Mesenchymal stem cell (in vitro differentiated cells and primary cell): ENCODE measurements at regions not wholly inside any gene's neighbourhood (a gene's known extent, or its start where the extent isn't known, plus 50 kb on each side); places are given as distances from the start of the nearest gene placed in this dataset.
A peak's percentile ranks its signal among the peaks of the same experiment; 100 is the strongest.

Experiments used
- DNase-seq: peaks from one replicate; pipeline ENCODE4 v3.0.0-alpha.2; 2013
- H2AFZ ChIP-seq: one replicate; pipeline ENCODE4 v1.6.1; 2013; ENCODE audit warnings: low read depth, mild to moderate bottlenecking, control low read depth, inconsistent platforms, low read length, moderate library complexity
- H2AK5ac ChIP-seq: 2 replicates; pipeline ENCODE4 v1.6.1; 2013; ENCODE audit warnings: low read length, moderate library complexity, mild to moderate bottlenecking, inconsistent platforms; ENCODE audit not compliant: severe bottlenecking
- H2BK120ac ChIP-seq: one replicate; pipeline ENCODE4 v1.6.1; 2013; ENCODE audit warnings: low read depth, mild to moderate bottlenecking, inconsistent platforms, low read length, moderate library complexity
- H2BK12ac ChIP-seq, 2 experiments: one replicate each; pipeline ENCODE4 v1.6.1; 2013; ENCODE audit warnings: inconsistent platforms in 2 of 2, low read length in 2 of 2, mild to moderate bottlenecking in 2 of 2, moderate library complexity in 2 of 2, control low read depth in 1 of 2
- H2BK15ac ChIP-seq: one replicate; pipeline ENCODE4 v1.6.1; 2013; ENCODE audit warnings: mild to moderate bottlenecking, low read depth, inconsistent platforms; ENCODE audit not compliant: poor library complexity, severe bottlenecking
- H2BK5ac ChIP-seq: 2 replicates; pipeline ENCODE4 v1.6.1; 2013; ENCODE audit warnings: low read depth, mild to moderate bottlenecking, low read length, control low read depth, inconsistent platforms; ENCODE audit not compliant: poor library complexity, severe bottlenecking
- H3K14ac ChIP-seq, 2 experiments: one replicate each; pipeline ENCODE4 v1.6.1; 2013; ENCODE audit warnings: inconsistent platforms in 2 of 2, low read length in 2 of 2, control low read depth in 1 of 2, mild to moderate bottlenecking in 1 of 2, moderate library complexity in 1 of 2
- H3K18ac ChIP-seq, 2 experiments: one replicate each; pipeline ENCODE4 v1.6.1; 2013; ENCODE audit warnings: inconsistent platforms in 2 of 2, low read length in 2 of 2, control low read depth in 1 of 2, low read depth in 1 of 2, mild to moderate bottlenecking in 1 of 2
- H3K23ac ChIP-seq, 2 experiments: one replicate each; pipeline ENCODE4 v1.6.1; 2013; ENCODE audit warnings: inconsistent platforms in 2 of 2, low read length in 2 of 2, mild to moderate bottlenecking in 2 of 2, moderate library complexity in 2 of 2, control low read depth in 1 of 2
- H3K27ac ChIP-seq: 2 replicates; pipeline ENCODE4 v1.5.1; 2013; ENCODE audit warnings: mild to moderate bottlenecking, moderate library complexity, low read length, control low read depth, inconsistent platforms; ENCODE audit not compliant: poor library complexity, severe bottlenecking
- H3K27me3 ChIP-seq, 2 experiments: 2 replicates each; pipeline versions ENCODE4 v1.6.1 to v1.7.0; 2013; ENCODE audit warnings: low read length in 2 of 2, mild to moderate bottlenecking in 2 of 2, moderate library complexity in 2 of 2, control low read depth in 1 of 2, inconsistent platforms in 1 of 2; ENCODE audit not compliant: control insufficient read depth in 1 of 2, insufficient read depth in 1 of 2
- H3K36me3 ChIP-seq, 2 experiments: 2 replicates each; pipeline versions ENCODE4 v1.6.1 to v1.7.0; 2013; ENCODE audit warnings: low read length in 2 of 2, control low read depth in 1 of 2, inconsistent platforms in 1 of 2, low read depth in 1 of 2, mild to moderate bottlenecking in 1 of 2; ENCODE audit not compliant: insufficient read depth in 2 of 2, control insufficient read depth in 1 of 2
- H3K4ac ChIP-seq, 2 experiments: one replicate each; pipeline ENCODE4 v1.6.1; 2013; ENCODE audit warnings: inconsistent platforms in 2 of 2, low read length in 2 of 2, mild to moderate bottlenecking in 2 of 2, moderate library complexity in 2 of 2, control low read depth in 1 of 2, low read depth in 1 of 2
- H3K4me1 ChIP-seq: 2 replicates; pipeline ENCODE4 v1.6.1; 2013; ENCODE audit warnings: low read depth, low read length, control low read depth; ENCODE audit not compliant: control insufficient read depth, insufficient read depth
- H3K4me2 ChIP-seq: 2 replicates; pipeline ENCODE4 v1.6.1; 2013; ENCODE audit warnings: low read length, mild to moderate bottlenecking, inconsistent platforms; ENCODE audit not compliant: poor library complexity, severe bottlenecking
- H3K4me3 ChIP-seq, 2 experiments: 2 replicates each; pipeline versions ENCODE4 v1.5.1 to v1.7.0; 2013; ENCODE audit warnings: low read length in 2 of 2, mild to moderate bottlenecking in 2 of 2, control low read depth in 1 of 2, low read depth in 1 of 2; ENCODE audit not compliant: insufficient read depth in 1 of 2
- H3K79me1 ChIP-seq: replicated peaks from 2 replicates; pipeline ENCODE4 v1.6.1; 2013; ENCODE audit warnings: mild to moderate bottlenecking, control low read depth, low read length, inconsistent platforms; ENCODE audit not compliant: poor library complexity, severe bottlenecking
- H3K9ac ChIP-seq: 2 replicates; pipeline ENCODE4 v1.7.0; 2013; ENCODE audit warnings: mild to moderate bottlenecking, low read length, moderate library complexity
- H3K9me3 ChIP-seq: 2 replicates; pipeline ENCODE4 v1.7.0; 2013; ENCODE audit warnings: mild to moderate bottlenecking, low read length; ENCODE audit not compliant: control insufficient read depth
- H4K8ac ChIP-seq: one replicate; pipeline ENCODE4 v1.6.1; 2013; ENCODE audit warnings: inconsistent platforms, mild to moderate bottlenecking, low read length, moderate library complexity
- H4K91ac ChIP-seq: one replicate; pipeline ENCODE4 v1.6.1; 2013; ENCODE audit warnings: mild to moderate bottlenecking, low read length, inconsistent platforms
- WGBS: methylation state at CpG from one replicate; pipeline ENCODE4 v1.1.7; 2013; ENCODE audit warnings: mixed read lengths; 5-methylcytosine and 5-hydroxymethylcytosine counted together

GRCh38 chr3:59425371-59425770, 375.5 kb upstream of the CFAP20DC start:
- Histone ChIP-seq H3K14ac (no peak overlapping the region), H3K4me2 (no peak overlapping the region), H2BK15ac (no peak overlapping the region), H3K4me1 (peaks cover 8% of the 10 kb centered on the region), H4K91ac (peak overlapping the region; percentile 71), H2AK5ac (no peak overlapping the region), H3K36me3 (no peaks in the 10 kb centered on the region), H3K27ac (peak overlapping the region; percentile 40), H2BK120ac (peak overlapping the region; percentile 83), H3K4me3 (no peak overlapping the region), H3K23ac (no peak overlapping the region), H2BK12ac (peak overlapping the region; percentile 89 to 90), H3K27me3 (peaks cover 0 to 37% of the 10 kb centered on the region in 2 experiments), H2AFZ (no peak overlapping the region), H3K4ac (peak overlapping the region; percentile 89 to 95), H4K8ac (no peak overlapping the region), H2BK5ac (no peak overlapping the region), H3K9me3 (no peaks in the 10 kb centered on the region), H3K9ac (peak overlapping the region; percentile 71), H3K18ac (peak overlapping the region; percentile 75 to 95), H3K79me1 (no peaks in the 10 kb centered on the region)
- peak; percentile 96 for DNase-seq
- WGBS = 2% methylated on average over 8 of the region's 8 CpGs

- H2AK5ac ChIP-seq = no peak overlapping the region
- H2BK12ac ChIP-seq = peak overlapping the region; percentile 98
- peak overlapping the region in 1 of 2 experiments; percentile 83 for H3K4ac ChIP-seq
- H3K4me2 ChIP-seq = no peak overlapping the region
- no peaks in the 10 kb centered on the region for H3K9me3 ChIP-seq
- no peak overlapping the region for H3K23ac ChIP-seq
- H3K18ac ChIP-seq = peak overlapping the region; percentile 82 to 88
- peaks cover 0 to 38% of the 10 kb centered on the region in 2 experiments for H3K27me3 ChIP-seq
- H3K9ac ChIP-seq = peak overlapping the region; percentile 71
- H4K8ac ChIP-seq = peak overlapping the region; percentile 69
- 80% methylated on average over 3 of the region's 10 CpGs for WGBS
- H3K79me1 ChIP-seq = no peaks in the 10 kb centered on the region
- H3K14ac ChIP-seq = no peak overlapping the region
- no peaks in the 10 kb centered on the region for H3K36me3 ChIP-seq
- H2BK120ac ChIP-seq = peak overlapping the region; percentile 86
- H3K4me1 ChIP-seq = peaks cover 8% of the 10 kb centered on the region
- no peak overlapping the region for H2AFZ ChIP-seq
- H3K27ac ChIP-seq = no peak overlapping the region
- no peak overlapping the region for H3K4me3 ChIP-seq
- peak; percentile 96 for DNase-seq
- no peak overlapping the region for H2BK5ac ChIP-seq
- peak overlapping the region; percentile 74 for H2BK15ac ChIP-seq
- H4K91ac ChIP-seq = peak overlapping the region; percentile 95
Measured at GRCh38 chr3:59424268-59425010, 374.6 kb upstream of the CFAP20DC start.

- DNase-seq = no peak
- Histone ChIP-seq H3K14ac (peak overlapping the region in 1 of 2 experiments; percentile 93), H3K79me1 (no peaks in the 10 kb centered on the region), H3K27ac (no peak overlapping the region), H3K4me1 (peaks cover 8% of the 10 kb centered on the region), H2BK15ac (peak overlapping the region; percentile 8), H2BK12ac (peak overlapping the region; percentile 1 to 100), H2BK120ac (peak overlapping the region; percentile 86), H3K9me3 (no peaks in the 10 kb centered on the region), H3K36me3 (no peaks in the 10 kb centered on the region), H2BK5ac (no peak overlapping the region), H3K18ac (peak overlapping the region in 1 of 2 experiments; percentile 92), H4K8ac (no peak overlapping the region), H3K9ac (no peak overlapping the region), H4K91ac (peak overlapping the region; percentile 5), H2AFZ (no peak overlapping the region), H3K23ac (no peak overlapping the region), H3K27me3 (peaks cover 0 to 43% of the 10 kb centered on the region in 2 experiments), H3K4ac (peak overlapping the region; percentile 3 to 89), H3K4me3 (no peak overlapping the region), H2AK5ac (peak overlapping the region; percentile 54), H3K4me2 (no peak overlapping the region)
- 86% methylated on average over 11 of the region's 11 CpGs for WGBS
Measured at GRCh38 chr3:59423707-59424106, 373.9 kb upstream of the CFAP20DC start.

DNA sequence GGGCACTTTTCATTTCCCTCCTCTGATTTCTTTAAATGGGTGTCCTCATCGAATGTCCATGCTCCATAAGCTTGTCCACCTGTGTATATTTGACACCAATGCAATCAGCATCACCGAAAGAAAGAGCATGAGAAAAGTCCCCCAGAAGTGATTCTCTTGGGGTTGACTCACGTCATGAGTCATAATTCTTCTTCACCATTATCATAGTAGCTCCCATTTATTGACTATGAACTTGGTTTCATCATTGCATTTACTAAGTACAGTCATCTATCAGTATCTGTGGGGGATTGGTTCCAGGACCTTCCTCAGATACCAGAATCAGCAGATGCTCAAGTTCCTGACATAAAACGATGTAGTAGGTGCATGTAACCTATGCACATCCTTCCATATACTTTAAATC, 372.5 kb upstream of the CFAP20DC start:
- no peak overlapping the region for H3K9ac ChIP-seq
- no peak overlapping the region for H2AK5ac ChIP-seq
- no peak overlapping the region for H3K4ac ChIP-seq
- no peak overlapping the region for H2BK5ac ChIP-seq
- no peak overlapping the region for H3K23ac ChIP-seq
- peak; percentile 60 for DNase-seq
- H3K79me1 ChIP-seq = no peaks in the 10 kb centered on the region
- H3K36me3 ChIP-seq = no peaks in the 10 kb centered on the region
- no peak overlapping the region for H3K14ac ChIP-seq
- no peak overlapping the region for H3K4me2 ChIP-seq
- no peak overlapping the region for H2BK15ac ChIP-seq
- WGBS = 58% methylated on average over 4 of the region's 4 CpGs
- no peak overlapping the region for H3K18ac ChIP-seq
- H4K91ac ChIP-seq = no peak overlapping the region
- H3K4me1 ChIP-seq = peaks cover 6% of the 10 kb centered on the region
- no peak overlapping the region for H2BK12ac ChIP-seq
- H2BK120ac ChIP-seq = no peak overlapping the region
- no peaks in the 10 kb centered on the region for H3K9me3 ChIP-seq
- no peak overlapping the region for H2AFZ ChIP-seq
- no peak overlapping the region for H3K4me3 ChIP-seq
- no peak overlapping the region for H3K27ac ChIP-seq
- peaks cover 0 to 40% of the 10 kb centered on the region in 2 experiments for H3K27me3 ChIP-seq
- H4K8ac ChIP-seq = no peak overlapping the region
